Keratinocyte (primary cell): ENCODE measurements at regions not wholly inside any gene's neighbourhood (a gene's known extent, or its start where the extent isn't known, plus 50 kb on each side); places are given as distances from the start of the nearest gene placed in this dataset.

Experiments used
- EZH2 ChIP-seq: IDR thresholded peaks from one replicate; pipeline ENCODE4 v1.6.1; 2012; ENCODE audit warnings: inconsistent platforms, mild to moderate bottlenecking, low read length, moderate library complexity
- TF ChIP-seq, protein P1 (sequence below), 3 experiments: IDR thresholded peaks in 1 of 3; conservative IDR thresholded peaks in 1 of 3; optimal IDR thresholded peaks in 1 of 3; 2 replicates in 2 of 3; 3 replicates in 1 of 3; pipeline versions ENCODE3 to v1.5.1; 2011; ENCODE audit warnings: low read length in 3 of 3, mild to moderate bottlenecking in 3 of 3, moderate library complexity in 2 of 3, control low read depth in 1 of 3, inconsistent platforms in 1 of 3; ENCODE audit not compliant: insufficient read depth in 2 of 3; ENCODE audit errors: extremely low read depth in 1 of 3

DNA sequence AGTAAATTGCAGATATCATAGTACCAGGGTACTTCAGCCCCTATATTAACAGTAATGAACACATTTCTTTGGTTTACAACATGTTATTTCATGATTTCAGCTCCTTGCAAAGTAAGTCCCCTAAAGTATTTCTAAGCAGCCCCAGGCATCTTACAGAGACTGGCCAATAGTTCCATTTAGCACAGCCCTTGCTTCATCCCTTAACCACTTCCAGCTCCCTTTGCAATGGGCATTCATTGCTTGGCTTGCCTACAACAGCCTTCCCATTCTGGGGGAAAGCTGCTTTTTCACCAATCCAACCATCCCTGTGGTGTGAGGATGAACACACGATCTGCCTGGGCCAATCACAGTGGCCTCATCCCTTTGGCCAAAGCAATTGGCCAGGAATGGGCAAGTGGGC, 67.2 kb upstream of the XCR1 start:
- TF ChIP-seq, protein P1, sequence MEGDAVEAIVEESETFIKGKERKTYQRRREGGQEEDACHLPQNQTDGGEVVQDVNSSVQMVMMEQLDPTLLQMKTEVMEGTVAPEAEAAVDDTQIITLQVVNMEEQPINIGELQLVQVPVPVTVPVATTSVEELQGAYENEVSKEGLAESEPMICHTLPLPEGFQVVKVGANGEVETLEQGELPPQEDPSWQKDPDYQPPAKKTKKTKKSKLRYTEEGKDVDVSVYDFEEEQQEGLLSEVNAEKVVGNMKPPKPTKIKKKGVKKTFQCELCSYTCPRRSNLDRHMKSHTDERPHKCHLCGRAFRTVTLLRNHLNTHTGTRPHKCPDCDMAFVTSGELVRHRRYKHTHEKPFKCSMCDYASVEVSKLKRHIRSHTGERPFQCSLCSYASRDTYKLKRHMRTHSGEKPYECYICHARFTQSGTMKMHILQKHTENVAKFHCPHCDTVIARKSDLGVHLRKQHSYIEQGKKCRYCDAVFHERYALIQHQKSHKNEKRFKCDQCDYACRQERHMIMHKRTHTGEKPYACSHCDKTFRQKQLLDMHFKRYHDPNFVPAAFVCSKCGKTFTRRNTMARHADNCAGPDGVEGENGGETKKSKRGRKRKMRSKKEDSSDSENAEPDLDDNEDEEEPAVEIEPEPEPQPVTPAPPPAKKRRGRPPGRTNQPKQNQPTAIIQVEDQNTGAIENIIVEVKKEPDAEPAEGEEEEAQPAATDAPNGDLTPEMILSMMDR (optimal IDR thresholded peaks at IDR 0.05 in 1 of 3, IDR thresholded peaks at IDR 0.05 in 1 of 3, conservative IDR thresholded peaks at IDR 0.05 in 1 of 3; ENCODE audit: extremely low read depth in 1 of 3, insufficient read depth in 2 of 3, low read length in 3 of 3) = no peak
- no peak for TF ChIP-seq EZH2
